ENCODE measurements at regions not wholly inside any gene's neighbourhood (a gene's known extent, or its start where the extent isn't known, plus 50 kb on each side); places are given as distances from the start of the nearest gene placed in this dataset.
"Not testable (repeated sequence)": the region's sequence is repeated elsewhere in the genome, so short reads cannot be mapped to it uniquely, and the experiment has no call there.

- in situ Hi-C loops (cut with MboI; ENCODE audit: low pct_unique_long_range_greater_than_20kb, low sequenced_read_pairs, unreplicated experiment) = no loop called here
- DNase-seq (ENCODE audit: low spot score) = no peak
Observed at GRCh38 chr7:145812218-145812617, 304.4 kb upstream of the CNTNAP2 start.

GRCh38 chr7:145805496-145805895 lies 311.1 kb upstream of the CNTNAP2 start:
- DNase-seq (ENCODE audit: low spot score); in situ Hi-C loops (cut with MboI; ENCODE audit: low pct_unique_long_range_greater_than_20kb, low sequenced_read_pairs, unreplicated experiment): not testable (repeated sequence)

More at GRCh38 chr7:145812218-145812617, 304.4 kb upstream of the CNTNAP2 start:
- no peak for TF ChIP-seq CTCF (IDR thresholded peaks at IDR 0.05; ENCODE audit: extremely low read depth, insufficient read depth, missing control alignments)

GRCh38 chr7:145797507-145797906 lies 319.1 kb upstream of the CNTNAP2 start:
- in situ Hi-C loops (cut with MboI; ENCODE audit: low pct_unique_long_range_greater_than_20kb, low sequenced_read_pairs, unreplicated experiment) = no loop called here
- TF ChIP-seq CTCF (IDR thresholded peaks at IDR 0.05; ENCODE audit: extremely low read depth, insufficient read depth, missing control alignments) = no peak
- DNase-seq (ENCODE audit: low spot score) = no peak

GRCh38 chr7:145795132-145795531 lies 321.5 kb upstream of the CNTNAP2 start:
- no peak for TF ChIP-seq CTCF (IDR thresholded peaks at IDR 0.05; ENCODE audit: extremely low read depth, insufficient read depth, missing control alignments)
- in situ Hi-C loops (cut with MboI; ENCODE audit: low pct_unique_long_range_greater_than_20kb, low sequenced_read_pairs, unreplicated experiment) = no loop called here
- no peak for DNase-seq (ENCODE audit: low spot score)

GRCh38 chr7:145784809-145785780 lies 331.5 kb upstream of the CNTNAP2 start:
- DNase-seq (ENCODE audit: low spot score) = no peak
- in situ Hi-C loops (cut with MboI; ENCODE audit: low pct_unique_long_range_greater_than_20kb, low sequenced_read_pairs, unreplicated experiment) = no loop called here
- no peak for TF ChIP-seq CTCF (IDR thresholded peaks at IDR 0.05; ENCODE audit: extremely low read depth, insufficient read depth, missing control alignments)

- DNase-seq (ENCODE audit: low spot score) = not testable (repeated sequence)
Observed at GRCh38 chr7:145781388-145781787, 335.2 kb upstream of the CNTNAP2 start.

GRCh38 chr7:145779140-145779539 lies 337.5 kb upstream of the CNTNAP2 start:
- in situ Hi-C loops (cut with MboI; ENCODE audit: low pct_unique_long_range_greater_than_20kb, low sequenced_read_pairs, unreplicated experiment) = no loop called here
- DNase-seq (ENCODE audit: low spot score) = no peak
- no peak for TF ChIP-seq CTCF (IDR thresholded peaks at IDR 0.05; ENCODE audit: extremely low read depth, insufficient read depth, missing control alignments)

More at GRCh38 chr7:145781388-145781787, 335.2 kb upstream of the CNTNAP2 start:
- in situ Hi-C loops (cut with MboI; ENCODE audit: low pct_unique_long_range_greater_than_20kb, low sequenced_read_pairs, unreplicated experiment) = not testable (repeated sequence)

Measured in GM13977 (cell line).